ENCODE measurements at regions not wholly inside any gene's neighbourhood (a gene's known extent, or its start where the extent isn't known, plus 50 kb on each side); places are given as distances from the start of the nearest gene placed in this dataset.

DNA sequence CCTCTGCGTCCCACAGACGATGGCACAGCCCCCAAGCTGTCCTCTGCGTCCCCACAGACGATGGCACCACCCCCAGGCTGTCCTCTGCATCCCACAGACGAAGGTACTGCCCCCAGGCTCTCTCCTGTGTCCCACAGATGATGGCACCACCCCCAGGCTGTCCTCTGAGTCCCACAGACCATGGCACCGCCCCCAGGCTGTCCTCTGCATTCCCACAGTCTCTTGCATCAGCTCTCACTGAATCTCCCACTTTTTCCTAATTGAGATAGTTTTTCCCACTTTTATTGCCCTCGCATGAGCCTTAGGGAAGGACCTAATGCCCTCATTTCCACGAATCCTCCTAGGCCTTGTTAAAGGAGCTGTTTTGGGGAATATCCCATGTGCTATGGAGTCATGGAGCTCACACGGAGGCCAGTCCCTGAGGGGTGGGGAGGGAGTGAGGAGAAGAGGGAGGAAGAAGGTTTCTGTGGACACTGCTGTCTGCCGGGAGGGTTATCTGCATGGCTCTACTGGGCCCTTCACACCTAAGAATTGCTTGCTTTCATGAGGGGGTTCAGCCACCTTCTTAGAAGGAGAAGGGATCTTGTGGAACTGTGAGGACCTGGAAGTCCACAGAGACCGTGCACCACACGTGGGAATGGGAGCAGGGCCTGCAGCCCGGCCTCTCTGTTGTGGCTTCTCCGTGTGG is 58.2 kb upstream of the PTCH1 start:
- no peak for TF ChIP-seq NFE2L2 (IDR thresholded peaks at IDR 0.05; ENCODE audit: low read depth, low read length)
- TF ChIP-seq, protein P1, sequence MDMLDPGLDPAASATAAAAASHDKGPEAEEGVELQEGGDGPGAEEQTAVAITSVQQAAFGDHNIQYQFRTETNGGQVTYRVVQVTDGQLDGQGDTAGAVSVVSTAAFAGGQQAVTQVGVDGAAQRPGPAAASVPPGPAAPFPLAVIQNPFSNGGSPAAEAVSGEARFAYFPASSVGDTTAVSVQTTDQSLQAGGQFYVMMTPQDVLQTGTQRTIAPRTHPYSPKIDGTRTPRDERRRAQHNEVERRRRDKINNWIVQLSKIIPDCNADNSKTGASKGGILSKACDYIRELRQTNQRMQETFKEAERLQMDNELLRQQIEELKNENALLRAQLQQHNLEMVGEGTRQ (IDR thresholded peaks at IDR 0.05; ENCODE audit: low read depth, low read length): no peak
- no peak for TF ChIP-seq MAFK (IDR thresholded peaks at IDR 0.05; ENCODE audit: low read depth, low read length)
- TF ChIP-seq, protein P2, sequence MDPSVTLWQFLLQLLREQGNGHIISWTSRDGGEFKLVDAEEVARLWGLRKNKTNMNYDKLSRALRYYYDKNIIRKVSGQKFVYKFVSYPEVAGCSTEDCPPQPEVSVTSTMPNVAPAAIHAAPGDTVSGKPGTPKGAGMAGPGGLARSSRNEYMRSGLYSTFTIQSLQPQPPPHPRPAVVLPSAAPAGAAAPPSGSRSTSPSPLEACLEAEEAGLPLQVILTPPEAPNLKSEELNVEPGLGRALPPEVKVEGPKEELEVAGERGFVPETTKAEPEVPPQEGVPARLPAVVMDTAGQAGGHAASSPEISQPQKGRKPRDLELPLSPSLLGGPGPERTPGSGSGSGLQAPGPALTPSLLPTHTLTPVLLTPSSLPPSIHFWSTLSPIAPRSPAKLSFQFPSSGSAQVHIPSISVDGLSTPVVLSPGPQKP (IDR thresholded peaks at IDR 0.05; ENCODE audit: borderline replicate concordance, low read depth, low read length): no peak
- TF ChIP-seq, protein P3, sequence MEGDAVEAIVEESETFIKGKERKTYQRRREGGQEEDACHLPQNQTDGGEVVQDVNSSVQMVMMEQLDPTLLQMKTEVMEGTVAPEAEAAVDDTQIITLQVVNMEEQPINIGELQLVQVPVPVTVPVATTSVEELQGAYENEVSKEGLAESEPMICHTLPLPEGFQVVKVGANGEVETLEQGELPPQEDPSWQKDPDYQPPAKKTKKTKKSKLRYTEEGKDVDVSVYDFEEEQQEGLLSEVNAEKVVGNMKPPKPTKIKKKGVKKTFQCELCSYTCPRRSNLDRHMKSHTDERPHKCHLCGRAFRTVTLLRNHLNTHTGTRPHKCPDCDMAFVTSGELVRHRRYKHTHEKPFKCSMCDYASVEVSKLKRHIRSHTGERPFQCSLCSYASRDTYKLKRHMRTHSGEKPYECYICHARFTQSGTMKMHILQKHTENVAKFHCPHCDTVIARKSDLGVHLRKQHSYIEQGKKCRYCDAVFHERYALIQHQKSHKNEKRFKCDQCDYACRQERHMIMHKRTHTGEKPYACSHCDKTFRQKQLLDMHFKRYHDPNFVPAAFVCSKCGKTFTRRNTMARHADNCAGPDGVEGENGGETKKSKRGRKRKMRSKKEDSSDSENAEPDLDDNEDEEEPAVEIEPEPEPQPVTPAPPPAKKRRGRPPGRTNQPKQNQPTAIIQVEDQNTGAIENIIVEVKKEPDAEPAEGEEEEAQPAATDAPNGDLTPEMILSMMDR (conservative IDR thresholded peaks at IDR 0.05; ENCODE audit: low read depth, low read length): no peak
- no peak for TF ChIP-seq MAZ (IDR thresholded peaks at IDR 0.05; ENCODE audit: borderline replicate concordance, low read depth, low read length)
- no peak for TF ChIP-seq RAD21 (IDR thresholded peaks at IDR 0.05; ENCODE audit: low read length)
- TF ChIP-seq POLR2A (IDR thresholded peaks at IDR 0.05; ENCODE audit: low read depth, low read length): no peak
- TF ChIP-seq BHLHE40 (IDR thresholded peaks at IDR 0.05; ENCODE audit: low read depth, low read length): no peak
- no peak for TF ChIP-seq FOS (IDR thresholded peaks at IDR 0.05; ENCODE audit: low read depth, low read length)

More for the DNA sequence above, 58.2 kb upstream of the PTCH1 start:
- Histone ChIP-seq H4K8ac (ENCODE audit: low read depth in 2 of 2, low read length in 2 of 2) (no peak overlapping the region), H3K14ac (replicated peaks; ENCODE audit: low read depth, low read length) (no peak overlapping the region), H3K4me3 (ENCODE audit: insufficient read depth, low read depth, low read length) (no peak overlapping the region), H3K27me3 (ENCODE audit: control insufficient read depth, insufficient read depth, low read length) (peaks cover 20% of the 10 kb centered on the region; the same call in 1 of the 2 replicates), H4K5ac (ENCODE audit: low read depth, low read length) (no peak overlapping the region), H3K4ac (ENCODE audit: low read depth, low read length) (no peak overlapping the region), H4K20me1 (ENCODE audit: insufficient read depth, low read length) (no peaks in the 10 kb centered on the region), H3K9ac (ENCODE audit: low read depth, low read length) (no peak overlapping the region), H3K4me1 (ENCODE audit: control insufficient read depth, insufficient read depth, low read length) (0 out of 2 replicates have a peak, but pooled peaks cover 2% of the 10 kb centered on the region), H3K23ac (ENCODE audit: low read depth, low read length) (no peak overlapping the region), H3K4me2 (ENCODE audit: low read depth, low read length) (no peak overlapping the region), H2AFZ (replicated peaks; ENCODE audit: low read length, poor library complexity) (no peak overlapping the region), H3K9me1 (ENCODE audit: insufficient read depth, low read length) (no peaks in the 10 kb centered on the region), H4K91ac (ENCODE audit: insufficient read depth, low read depth, low read length) (no peak overlapping the region), H3K27ac (ENCODE audit: insufficient read depth, low read length) (no peak overlapping the region), H2AK9ac (replicated peaks; ENCODE audit: low read depth, low read length, poor library complexity) (no peak overlapping the region), H3K79me1 (ENCODE audit: low read depth in 1 of 2, low read length in 2 of 2) (no peaks in the 10 kb centered on the region), H3K56ac (ENCODE audit: extremely low read depth, insufficient read depth, low read length) (no peak overlapping the region), H3K18ac (ENCODE audit: low read depth, low read length) (no peak overlapping the region), H2AK5ac (ENCODE audit: low read depth, low read length) (no peak overlapping the region), H2BK15ac (ENCODE audit: low read depth, low read length) (no peak overlapping the region), H2BK5ac (ENCODE audit: low read depth, low read length, poor library complexity, severe bottlenecking) (no peak overlapping the region), H2BK20ac (ENCODE audit: low read depth, low read length) (no peak overlapping the region), H2BK120ac (ENCODE audit: low read depth, low read length) (no peak overlapping the region), H3K9me3 (ENCODE audit: control insufficient read depth, insufficient read depth, low read length) (no peaks in the 10 kb centered on the region; the same call in 1 of the 2 replicates), H3K36me3 (ENCODE audit: control insufficient read depth, insufficient read depth, low read length) (no peaks in the 10 kb centered on the region)
- ChIA-PET CTCF (no interaction called here), POLR2A (ENCODE audit: unreplicated experiment) (no interaction called here)
- DNase-seq (no peak), ATAC-seq (ENCODE audit: low read depth) (no peak)
- no TSS peak for BruUV-seq (replicated peaks)
- intact Hi-C loops (cut with micrococcal nuclease): no loop called here
- WGBS, 2 experiments (ENCODE audit: extremely low coverage in 2 of 2, insufficient read length in 1 of 2): 77% methylated on average over 4 of the region's 14 CpGs; no CpG with 5 or more reads in 1 of the 2 experiments
- in situ Hi-C loops (cut with MboI; ENCODE audit: low sequenced_read_pairs): no loop called here
- dilution Hi-C loops (cut with HindIII; ENCODE audit: low sequenced_read_pairs, unreplicated experiment): no loop called here
